Kidney (tissue), 13 donors: ENCODE measurements at regions not wholly inside any gene's neighbourhood (a gene's known extent, or its start where the extent isn't known, plus 50 kb on each side); places are given as distances from the start of the nearest gene placed in this dataset.

ENCODE experiments used
- DNase-seq, 5 donors: peaks; one replicate each; pipeline ENCODE4 v3.0.0-alpha.2; 2013 to 2020
- FAIRE-seq: peaks from 2 replicates; lab custom pipeline; 2012; peaks lifted over from hg19 to GRCh38; lab: Jason Lieb, UNC
- H3K27ac ChIP-seq, 2 donors: one replicate each; pipeline ENCODE4 v1.7.0; 2013; ENCODE audit warnings: low read depth in 2 of 2, low read length in 2 of 2, inconsistent platforms in 1 of 2
- H3K27me3 ChIP-seq: one replicate; pipeline ENCODE4 v1.7.1; 2013; ENCODE audit warnings: low read length, inconsistent platforms; ENCODE audit not compliant: control insufficient read depth, insufficient read depth
- H3K36me3 ChIP-seq, 3 donors: one replicate each; pipeline versions ENCODE4 v1.7.0 to v1.7.1; 2013; ENCODE audit warnings: low read length in 3 of 3, control low read depth in 1 of 3, inconsistent platforms in 1 of 3; ENCODE audit not compliant: insufficient read depth in 3 of 3, control insufficient read depth in 2 of 3
- H3K4me1 ChIP-seq, 3 donors: one replicate each; pipeline versions ENCODE4 v1.7.0 to v1.7.1; 2013; ENCODE audit warnings: low read length in 3 of 3, inconsistent platforms in 1 of 3, low read depth in 1 of 3; ENCODE audit not compliant: control insufficient read depth in 2 of 3, insufficient read depth in 2 of 3
- H3K4me3 ChIP-seq, 3 donors: one replicate each; pipeline versions ENCODE4 v1.7.0 to v1.8.1; 2013; ENCODE audit warnings: low read length in 3 of 3, control low read depth in 1 of 3, inconsistent platforms in 1 of 3
- H3K9ac ChIP-seq, 3 donors: one replicate each; pipeline versions ENCODE4 v1.7.0 to v1.7.1; 2013; ENCODE audit warnings: low read length in 3 of 3, control low read depth in 1 of 3, inconsistent platforms in 1 of 3
- H3K9me3 ChIP-seq, 3 donors: one replicate each; pipeline versions ENCODE4 v1.7.0 to v1.7.1; 2013; ENCODE audit warnings: low read length in 3 of 3, control low read depth in 1 of 3, inconsistent platforms in 1 of 3; ENCODE audit not compliant: control insufficient read depth in 2 of 3, insufficient read depth in 1 of 3
- CTCF ChIP-seq: IDR thresholded peaks from 3 replicates; pipeline ENCODE4 v1.5.1; 2012; ENCODE audit warnings: mild to moderate bottlenecking, moderate library complexity, borderline replicate concordance; ENCODE audit not compliant: insufficient read depth; ENCODE audit errors: extremely low read depth
- intact Hi-C: fragments of 100-400 bp; cut with DNase I; formaldehyde crosslinking; loops from one replicate; pipeline ENCODE4 v1.11.1; 2022
- donor health status: control.
- donor health status: control.
- donor health status: control.
- donor health status: control.
- donor health status: control.
- donor health status: DM: yes; HTN: yes; CAD: no.
- donor health status: Normal renal cell carcinoma (clear cell type).

DNA sequence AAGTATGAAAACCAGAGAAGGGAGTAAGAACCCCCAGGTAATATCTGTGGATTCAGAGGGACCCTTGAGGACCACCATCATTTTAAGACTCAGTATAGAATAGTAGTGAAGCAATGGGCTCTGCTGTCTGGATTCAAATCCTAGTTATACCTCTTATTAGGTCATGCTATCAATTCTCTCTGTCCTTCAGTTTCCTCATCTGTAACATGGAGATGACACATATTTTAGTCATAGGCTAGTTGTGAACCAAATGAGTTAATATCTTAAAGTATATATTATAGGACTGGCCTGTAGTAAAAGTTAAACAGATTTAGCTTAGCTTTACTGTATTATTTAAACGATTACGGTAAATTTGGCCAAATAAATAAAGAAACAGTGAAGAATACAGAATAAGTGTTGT lies 177.3 kb upstream of the GOLIM4 start:
- FAIRE-seq (no peak), DNase-seq (no peak)
- no peaks in the 10 kb centered on the region for H3K36me3 ChIP-seq
- no peak overlapping the region for H3K4me3 ChIP-seq
- H3K27me3 ChIP-seq = no peaks in the 10 kb centered on the region
- no peak for TF ChIP-seq CTCF
- no peak overlapping the region for H3K27ac ChIP-seq
- H3K9ac ChIP-seq = no peak overlapping the region
- no peaks in the 10 kb centered on the region for H3K4me1 ChIP-seq
- intact Hi-C loops = no loop called here
- no peaks in the 10 kb centered on the region for H3K9me3 ChIP-seq

- H3K9ac ChIP-seq = no peak overlapping the region
- H3K27ac ChIP-seq = no peak overlapping the region
- intact Hi-C loops = no loop called here
- no peak overlapping the region for H3K4me3 ChIP-seq
- DNase-seq (no peak), FAIRE-seq (no peak)
- no peaks in the 10 kb centered on the region for H3K9me3 ChIP-seq
- TF ChIP-seq CTCF = no peak
- no peaks in the 10 kb centered on the region for H3K4me1 ChIP-seq
- H3K36me3 ChIP-seq = no peaks in the 10 kb centered on the region
- H3K27me3 ChIP-seq = no peaks in the 10 kb centered on the region
Observed at GRCh38 chr3:168272343-168272985, 176.7 kb upstream of the GOLIM4 start.

DNA sequence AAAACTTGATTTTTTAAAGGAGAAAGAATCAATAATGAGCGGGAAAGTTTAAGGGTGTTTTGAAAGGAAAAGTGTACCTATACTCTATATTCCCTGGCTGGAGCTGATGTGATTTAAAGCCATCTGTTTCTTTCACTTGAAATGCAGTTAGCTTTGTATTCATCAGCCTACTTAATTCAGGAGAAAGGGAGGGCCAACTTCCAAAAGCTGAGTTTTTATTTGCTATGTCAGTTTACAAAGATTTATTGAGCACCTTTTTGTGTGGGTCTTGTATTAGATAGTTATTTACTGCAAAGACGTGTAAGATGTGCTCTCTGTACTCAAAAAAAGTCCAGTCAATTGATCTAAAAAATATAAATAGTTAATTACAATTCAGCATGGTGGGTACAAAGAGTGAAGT lies 176.2 kb upstream of the GOLIM4 start:
- DNase-seq (no peak), FAIRE-seq (no peak)
- Histone ChIP-seq H3K27ac (no peak overlapping the region), H3K4me3 (no peak overlapping the region), H3K9ac (no peak overlapping the region), H3K27me3 (no peaks in the 10 kb centered on the region), H3K4me1 (no peaks in the 10 kb centered on the region), H3K36me3 (no peaks in the 10 kb centered on the region), H3K9me3 (no peaks in the 10 kb centered on the region)
- intact Hi-C loops = no loop called here
- no peak for TF ChIP-seq CTCF

DNA sequence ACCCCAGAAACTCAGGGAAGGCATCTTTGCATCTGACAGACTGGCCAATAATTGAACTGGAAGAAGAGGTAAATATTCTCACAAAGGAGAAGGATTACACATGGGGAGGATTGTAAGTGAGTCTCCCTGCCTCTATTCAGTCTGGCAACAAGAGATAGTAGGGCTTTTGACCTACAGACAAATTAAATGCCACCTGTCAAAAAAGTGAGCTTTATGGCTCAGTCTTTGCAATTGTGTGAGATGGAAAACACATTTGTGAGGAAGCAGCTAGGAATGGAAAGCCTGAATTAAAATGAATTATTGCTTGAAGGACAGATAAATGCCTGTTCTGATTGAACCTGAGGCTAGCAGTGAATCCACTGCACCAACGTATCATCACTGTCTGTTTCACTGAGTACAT lies 173.3 kb upstream of the GOLIM4 start:
- H3K9me3 ChIP-seq = no peaks in the 10 kb centered on the region
- no peak overlapping the region for H3K4me3 ChIP-seq
- DNase-seq = no peak
- no peaks in the 10 kb centered on the region for H3K36me3 ChIP-seq
- no peak for TF ChIP-seq CTCF
- FAIRE-seq = no peak
- no peak overlapping the region for H3K9ac ChIP-seq
- H3K4me1 ChIP-seq = no peaks in the 10 kb centered on the region
- no peak overlapping the region for H3K27ac ChIP-seq
- intact Hi-C loops = no loop called here
- H3K27me3 ChIP-seq = no peaks in the 10 kb centered on the region
